Brain microvascular endothelial cell (primary cell): ENCODE measurements at regions not wholly inside any gene's neighbourhood (a gene's known extent, or its start where the extent isn't known, plus 50 kb on each side); places are given as distances from the start of the nearest gene placed in this dataset.

Experiments
- DNase-seq: peaks from one replicate; pipeline ENCODE4 v3.0.0-alpha.2; 2020
- H3K27ac ChIP-seq: fragments of 250-450 bp; sonication (Bioruptor Pico); 2 replicates; pipeline ENCODE4 v1.5.1; 2020; ENCODE audit warnings: mild to moderate bottlenecking, moderate library complexity
- H3K27me3 ChIP-seq: fragments of 250-450 bp; sonication (Bioruptor Pico); replicated peaks from 2 replicates; pipeline ENCODE4 v1.5.1; 2020; ENCODE audit warnings: mild to moderate bottlenecking
- H3K36me3 ChIP-seq: fragments of 250-450 bp; sonication (Bioruptor Pico); replicated peaks from 2 replicates; pipeline ENCODE4 v1.5.1; 2020; ENCODE audit warnings: mild to moderate bottlenecking
- H3K4me3 ChIP-seq: 2 replicates; pipeline ENCODE4 v1.5.1; 2011; ENCODE audit warnings: low read depth, mild to moderate bottlenecking, control low read depth, low read length, moderate library complexity
- in situ Hi-C: cut with HindIII; loops from 2 replicates; pipeline ENCODE4 v1.10.0; 2017; ENCODE audit warnings: low sequenced_read_pairs, low pct_ligation_motif_present
- TF ChIP-seq, protein P1 (sequence below): IDR thresholded peaks from 2 replicates; pipeline ENCODE4 v1.5.1; 2011; ENCODE audit warnings: low read depth, mild to moderate bottlenecking, moderate library complexity, low read length, control low read depth, inconsistent platforms; ENCODE audit errors: missing control alignments

DNA sequence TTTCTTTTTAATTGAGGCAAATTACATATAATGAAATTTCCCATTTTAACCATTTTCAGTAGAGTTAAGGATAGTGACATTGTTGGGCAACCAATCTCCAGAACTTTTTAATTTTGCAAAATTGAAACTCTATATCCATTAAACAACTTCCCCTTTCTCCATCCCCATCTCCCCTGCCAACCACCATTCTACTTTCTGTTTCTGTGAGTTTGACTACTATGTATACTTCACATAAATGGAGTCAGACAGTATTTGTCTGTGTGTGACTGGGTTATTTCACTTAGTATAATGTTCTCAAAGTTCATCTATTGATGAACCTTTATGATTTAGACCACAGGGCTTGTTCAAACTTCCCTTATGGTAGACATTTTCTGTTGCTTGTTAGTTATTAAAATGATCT lies 364.5 kb upstream of the MAD2L1 start:
- Histone ChIP-seq H3K27ac (no peak overlapping the region), H3K4me3 (no peak overlapping the region), H3K27me3 (no peaks in the 10 kb centered on the region), H3K36me3 (no peaks in the 10 kb centered on the region)
- in situ Hi-C loops, result no loop called here
- TF ChIP-seq, protein P1, sequence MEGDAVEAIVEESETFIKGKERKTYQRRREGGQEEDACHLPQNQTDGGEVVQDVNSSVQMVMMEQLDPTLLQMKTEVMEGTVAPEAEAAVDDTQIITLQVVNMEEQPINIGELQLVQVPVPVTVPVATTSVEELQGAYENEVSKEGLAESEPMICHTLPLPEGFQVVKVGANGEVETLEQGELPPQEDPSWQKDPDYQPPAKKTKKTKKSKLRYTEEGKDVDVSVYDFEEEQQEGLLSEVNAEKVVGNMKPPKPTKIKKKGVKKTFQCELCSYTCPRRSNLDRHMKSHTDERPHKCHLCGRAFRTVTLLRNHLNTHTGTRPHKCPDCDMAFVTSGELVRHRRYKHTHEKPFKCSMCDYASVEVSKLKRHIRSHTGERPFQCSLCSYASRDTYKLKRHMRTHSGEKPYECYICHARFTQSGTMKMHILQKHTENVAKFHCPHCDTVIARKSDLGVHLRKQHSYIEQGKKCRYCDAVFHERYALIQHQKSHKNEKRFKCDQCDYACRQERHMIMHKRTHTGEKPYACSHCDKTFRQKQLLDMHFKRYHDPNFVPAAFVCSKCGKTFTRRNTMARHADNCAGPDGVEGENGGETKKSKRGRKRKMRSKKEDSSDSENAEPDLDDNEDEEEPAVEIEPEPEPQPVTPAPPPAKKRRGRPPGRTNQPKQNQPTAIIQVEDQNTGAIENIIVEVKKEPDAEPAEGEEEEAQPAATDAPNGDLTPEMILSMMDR, result no peak
- DNase-seq, result no peak

DNA sequence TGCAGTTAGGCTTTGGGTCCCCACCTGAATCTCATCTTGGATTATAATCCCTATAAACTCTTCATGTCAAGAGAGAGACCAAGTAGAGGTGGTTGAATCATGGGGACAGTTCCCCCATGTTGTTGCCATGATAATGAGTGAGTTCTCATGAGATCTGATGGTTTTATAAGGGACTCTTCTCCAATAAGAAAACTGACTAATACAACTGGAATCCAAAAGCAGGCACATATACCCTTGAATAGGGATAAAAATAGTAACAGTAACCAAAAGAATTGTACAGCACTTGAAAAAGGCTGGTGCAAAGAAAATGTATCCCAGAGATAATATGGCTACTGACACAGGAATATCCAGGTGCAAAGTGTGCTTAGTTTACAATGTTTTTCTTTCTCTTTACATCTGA lies 351.5 kb upstream of the MAD2L1 start:
- TF ChIP-seq, protein P1, result no peak
- H3K27ac ChIP-seq, result no peak overlapping the region
- H3K27me3 ChIP-seq, result no peaks in the 10 kb centered on the region
- DNase-seq, result no peak
- no peak overlapping the region for H3K4me3 ChIP-seq
- in situ Hi-C loops, result no loop called here
- no peaks in the 10 kb centered on the region for H3K36me3 ChIP-seq

DNA sequence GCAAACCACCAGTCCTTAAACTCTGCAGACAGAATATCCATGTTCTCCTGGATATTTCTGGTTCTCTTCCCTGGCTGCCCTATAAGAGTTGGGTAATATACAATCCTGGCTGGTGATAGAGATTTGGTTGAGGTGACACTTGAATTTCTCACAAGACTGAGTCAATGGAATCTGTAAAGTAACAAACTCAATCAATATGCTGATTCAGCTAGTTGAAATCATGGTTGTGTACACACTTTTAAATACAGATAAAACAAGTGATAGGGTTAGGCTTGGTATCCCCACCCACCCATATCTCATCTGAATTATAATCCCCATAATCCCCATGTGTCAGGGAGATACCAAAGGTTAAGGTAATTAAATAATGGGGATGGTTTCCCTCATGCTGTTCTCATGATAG lies 349.2 kb upstream of the MAD2L1 start:
- no peak overlapping the region for H3K27ac ChIP-seq
- no peak overlapping the region for H3K4me3 ChIP-seq
- no peak for DNase-seq
- in situ Hi-C loops, result no loop called here
- no peaks in the 10 kb centered on the region for H3K36me3 ChIP-seq
- no peaks in the 10 kb centered on the region for H3K27me3 ChIP-seq
- TF ChIP-seq, protein P1, result no peak

DNA sequence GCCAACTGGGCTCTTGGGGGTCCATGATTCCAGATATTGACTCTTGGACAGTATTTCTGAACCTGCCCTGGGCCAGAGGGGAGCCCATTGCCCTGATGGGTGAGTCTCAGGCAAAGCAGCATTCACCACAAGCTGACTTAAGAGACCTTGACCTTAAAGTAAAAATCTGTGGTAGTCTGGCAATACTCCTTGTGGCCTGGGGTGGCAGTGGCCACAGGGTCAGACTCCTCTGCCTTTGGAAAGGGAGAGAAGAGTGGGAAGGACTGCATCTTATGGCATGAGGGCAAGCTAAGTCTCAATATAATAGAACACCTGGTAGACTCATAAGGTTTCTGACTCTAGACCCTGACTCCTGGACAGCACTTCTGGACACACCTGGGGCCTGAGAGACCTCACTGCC lies 340.3 kb upstream of the MAD2L1 start:
- no peaks in the 10 kb centered on the region for H3K36me3 ChIP-seq
- TF ChIP-seq, protein P1, result no peak
- H3K27me3 ChIP-seq, result no peaks in the 10 kb centered on the region
- no peak overlapping the region for H3K27ac ChIP-seq
- DNase-seq, result no peak
- H3K4me3 ChIP-seq, result no peak overlapping the region
- in situ Hi-C loops, result no loop called here

DNA sequence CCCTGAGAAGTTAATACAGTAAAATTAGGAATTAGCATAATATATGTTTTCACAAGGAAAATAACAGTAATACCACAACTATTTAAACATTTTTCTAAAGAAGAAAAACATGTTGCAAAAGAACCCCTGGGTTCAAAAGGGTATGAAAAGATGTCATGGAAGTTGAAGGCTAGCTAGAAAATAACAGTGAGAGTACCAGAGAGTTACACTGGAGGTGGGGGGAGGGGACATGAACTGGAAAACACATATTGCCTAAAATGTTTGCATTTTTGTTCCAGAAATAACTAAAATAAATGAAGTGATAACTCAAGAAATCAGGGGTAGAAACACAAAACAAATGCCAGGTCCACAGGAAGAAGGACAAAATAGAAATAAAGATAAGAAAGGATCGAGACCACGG lies 336.6 kb upstream of the MAD2L1 start:
- H3K27ac ChIP-seq, result no peak overlapping the region
- in situ Hi-C loops, result no loop called here
- no peaks in the 10 kb centered on the region for H3K27me3 ChIP-seq
- TF ChIP-seq, protein P1, result no peak
- H3K36me3 ChIP-seq, result no peaks in the 10 kb centered on the region
- H3K4me3 ChIP-seq, result no peak overlapping the region
- DNase-seq, result no peak

DNA sequence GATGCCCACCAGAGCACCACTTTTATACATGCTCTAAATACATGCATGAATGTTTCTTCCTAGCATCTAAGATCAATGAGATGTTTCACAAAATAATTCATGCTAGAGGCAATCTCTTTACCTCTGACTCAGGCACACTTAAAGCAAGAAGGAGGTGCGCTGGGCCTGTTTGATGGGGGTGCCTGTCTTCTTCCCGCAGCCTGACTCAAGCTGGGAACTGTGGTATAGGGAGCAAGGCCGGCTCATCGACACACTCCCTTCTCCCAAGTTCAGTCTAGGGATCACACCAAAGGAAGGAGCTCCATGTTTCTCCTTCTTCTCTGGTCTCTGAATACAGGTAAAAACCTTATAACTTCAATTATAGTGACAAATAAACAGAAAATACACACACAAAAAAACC lies 333.8 kb upstream of the MAD2L1 start:
- Histone ChIP-seq H3K36me3 (no peaks in the 10 kb centered on the region), H3K4me3 (no peak overlapping the region), H3K27ac (no peak overlapping the region), H3K27me3 (no peaks in the 10 kb centered on the region)
- no peak for DNase-seq
- TF ChIP-seq, protein P1, result no peak
- in situ Hi-C loops, result no loop called here
